ENCODE measurements at regions not wholly inside any gene's neighbourhood (a gene's known extent, or its start where the extent isn't known, plus 50 kb on each side); places are given as distances from the start of the nearest gene placed in this dataset.

DNA sequence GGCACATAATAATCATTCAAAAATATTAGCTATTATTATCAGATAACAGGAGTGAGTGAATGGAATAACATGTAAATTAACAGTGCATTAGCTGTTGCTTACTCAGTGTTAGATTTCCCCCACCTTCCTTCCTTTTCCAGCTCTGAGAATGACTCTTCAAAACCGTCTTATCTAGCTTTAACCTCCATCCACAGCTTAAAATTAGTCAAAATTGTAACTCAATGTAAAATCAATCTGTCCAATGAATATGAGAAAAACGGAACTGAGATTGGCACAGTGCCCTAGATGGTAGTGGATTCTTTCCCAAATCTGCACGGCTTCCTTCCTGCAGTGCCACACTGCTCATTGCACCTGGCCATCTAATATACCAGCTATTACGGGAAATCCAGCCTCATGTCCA lies 156.8 kb upstream of the BDNF start:
- no peak for DNase-seq

DNA sequence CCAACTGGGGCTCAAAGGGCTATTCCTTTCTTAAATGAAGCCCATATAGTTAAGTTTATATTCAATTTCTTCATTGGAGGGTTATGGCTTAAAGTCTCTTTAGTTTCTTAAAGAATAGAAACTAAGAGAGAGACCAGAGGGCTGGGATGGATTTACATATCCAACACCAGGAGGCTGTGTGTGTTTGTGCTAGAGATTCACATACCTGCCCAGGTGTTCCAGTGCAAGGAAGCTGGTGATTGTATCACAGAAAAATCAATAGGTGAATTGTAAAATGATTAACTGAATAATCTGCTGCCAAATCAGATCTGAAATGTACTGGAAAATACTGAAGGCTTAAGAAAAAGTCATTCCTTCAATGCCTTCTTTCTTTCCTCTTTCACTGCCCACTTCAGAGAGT lies 148.2 kb upstream of the BDNF start:
- DNase-seq = no peak

DNA sequence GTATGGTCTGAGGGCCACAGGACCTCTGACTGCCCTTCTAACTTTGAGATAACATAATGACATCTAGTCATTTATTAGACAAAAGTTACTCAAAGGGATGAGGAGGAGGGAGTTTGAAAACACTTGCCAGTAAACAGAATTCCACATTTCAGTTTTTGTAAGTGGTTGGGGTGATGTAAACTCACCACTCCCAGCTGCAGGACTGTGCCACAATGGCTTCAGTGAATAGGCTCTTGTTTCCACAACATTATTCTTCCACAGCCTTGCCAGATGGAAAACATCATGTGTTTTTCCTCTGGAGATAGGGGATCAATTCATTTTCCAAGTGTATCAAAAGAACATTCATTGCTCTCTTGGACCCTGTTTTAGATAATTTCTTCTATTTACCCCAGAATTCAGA lies 147.2 kb upstream of the BDNF start:
- no peak for DNase-seq

GRCh38 chr11:27842290-27842689 lies 142.0 kb upstream of the BDNF start:
- no peak for DNase-seq

DNA sequence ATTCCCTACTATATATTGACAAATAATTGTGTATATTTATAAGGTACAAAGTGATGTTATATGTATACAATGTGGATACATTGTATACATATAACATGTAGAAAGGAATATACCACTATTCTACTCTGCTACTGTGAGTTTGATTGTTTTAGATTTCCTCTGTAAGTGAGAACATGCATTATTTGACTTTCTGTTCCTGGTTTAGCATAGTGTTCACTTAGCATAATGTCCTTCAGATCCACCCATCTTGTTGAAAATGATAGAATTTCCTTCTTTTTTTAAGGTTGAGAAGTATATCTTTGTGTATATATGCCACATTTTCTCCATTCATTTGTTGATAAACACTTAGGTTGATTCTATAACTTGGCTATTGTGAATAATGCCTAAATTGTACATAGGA lies 140.8 kb upstream of the BDNF start:
- no peak for DNase-seq

DNA sequence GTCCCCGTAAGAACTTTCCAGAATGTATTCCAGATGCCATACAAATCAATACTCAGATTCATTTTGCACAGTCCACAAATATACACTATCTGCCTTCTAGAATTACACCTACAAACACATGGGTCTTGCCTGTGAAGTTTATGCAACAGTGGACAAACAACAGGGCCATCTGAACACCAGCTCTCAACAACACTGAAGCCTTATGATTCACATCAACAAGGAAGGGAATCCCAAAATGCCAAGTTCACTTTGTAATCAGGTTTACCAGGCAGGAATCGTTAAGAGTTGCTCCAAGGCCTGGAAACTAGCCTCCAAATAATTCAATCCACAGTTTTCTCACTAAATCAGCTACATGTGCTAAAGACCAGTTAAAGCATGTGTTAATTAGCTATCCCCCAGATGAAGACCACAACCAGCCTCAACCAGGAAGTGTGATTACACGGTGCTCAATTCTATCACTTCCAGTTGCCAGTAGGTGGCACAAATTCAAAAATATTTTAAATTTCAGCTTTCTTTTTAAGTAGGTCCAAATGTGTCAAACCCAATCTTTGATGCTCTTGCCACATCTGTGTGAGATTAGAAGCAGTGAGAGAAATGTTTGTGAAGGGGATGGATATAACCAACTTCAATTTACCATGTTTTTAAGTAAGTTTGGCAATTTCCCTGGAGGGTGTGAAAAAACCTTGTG lies 139.1 kb upstream of the BDNF start:
- peak; percentile 52 for DNase-seq

DNA sequence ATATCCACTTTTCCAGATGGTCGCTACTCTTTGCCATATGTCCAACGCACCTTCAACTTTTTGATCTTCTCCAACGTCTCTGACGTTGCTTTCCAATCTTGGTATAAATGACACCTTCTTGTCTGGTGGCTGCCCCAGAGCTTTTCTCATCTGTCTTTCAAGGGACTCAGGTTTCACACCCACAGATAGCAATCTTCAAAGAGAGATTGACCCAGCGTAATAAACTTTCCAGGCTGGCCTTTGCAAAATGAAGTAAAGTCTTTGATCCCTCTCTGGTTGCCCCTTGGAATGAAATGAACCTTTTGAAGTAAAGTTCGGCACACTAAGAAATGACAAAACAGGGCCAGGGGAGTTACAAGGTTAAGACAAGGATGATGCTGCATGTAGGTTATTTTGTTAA lies 138.4 kb upstream of the BDNF start:
- no peak for DNase-seq

- DNase-seq = no peak
Observed at GRCh38 chr11:27837895-27838563, 137.8 kb upstream of the BDNF start.

DNA sequence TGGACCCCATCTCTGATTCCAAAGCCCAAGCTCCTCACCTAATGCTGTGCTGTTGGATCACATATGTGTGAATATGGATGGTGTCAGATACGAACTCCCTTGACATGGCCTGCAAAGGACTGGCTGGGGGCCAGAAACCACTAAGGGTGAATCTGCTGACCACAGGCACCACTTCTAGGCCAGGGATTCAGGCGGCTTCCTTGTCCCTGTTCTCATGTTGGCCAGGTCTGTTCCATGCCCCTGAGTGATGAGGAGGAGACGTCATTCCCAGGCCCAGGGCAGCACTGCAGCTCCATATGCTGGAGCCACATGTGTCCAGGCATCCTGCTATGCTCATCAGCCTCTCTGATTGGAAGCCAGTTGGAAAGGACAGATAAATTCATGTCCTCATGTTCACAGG lies 130.0 kb upstream of the BDNF start:
- no peak for DNase-seq

- DNase-seq = no peak
Observed at GRCh38 chr11:27820249-27820648, 120.0 kb upstream of the BDNF start.

- no peak for DNase-seq
Observed at GRCh38 chr11:27816197-27816596, 115.9 kb upstream of the BDNF start.

DNA sequence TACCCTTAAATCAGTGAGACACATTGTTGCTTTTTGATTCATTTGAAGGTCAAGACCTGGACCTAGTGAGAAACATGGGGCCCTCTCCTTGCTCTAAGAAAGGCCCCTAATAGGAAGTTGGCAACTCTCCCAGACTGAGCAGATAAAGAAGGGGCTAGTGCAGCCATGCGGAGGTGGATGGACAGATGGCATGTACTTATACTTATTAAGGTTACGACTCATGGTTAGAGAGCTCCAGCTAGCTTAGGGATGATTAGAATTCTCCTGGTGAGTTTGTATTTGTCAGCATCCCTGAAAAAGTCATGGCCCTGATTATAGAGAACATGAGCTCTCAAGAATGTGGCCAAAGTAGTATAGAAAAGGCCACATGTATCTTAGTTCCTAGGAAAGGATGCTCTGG lies 112.1 kb upstream of the BDNF start:
- DNase-seq = no peak

GRCh38 chr11:27807596-27807995 lies 107.3 kb upstream of the BDNF start:
- DNase-seq = no peak

- no peak for DNase-seq
Observed at GRCh38 chr11:27806122-27806521, 105.9 kb upstream of the BDNF start.

DNA sequence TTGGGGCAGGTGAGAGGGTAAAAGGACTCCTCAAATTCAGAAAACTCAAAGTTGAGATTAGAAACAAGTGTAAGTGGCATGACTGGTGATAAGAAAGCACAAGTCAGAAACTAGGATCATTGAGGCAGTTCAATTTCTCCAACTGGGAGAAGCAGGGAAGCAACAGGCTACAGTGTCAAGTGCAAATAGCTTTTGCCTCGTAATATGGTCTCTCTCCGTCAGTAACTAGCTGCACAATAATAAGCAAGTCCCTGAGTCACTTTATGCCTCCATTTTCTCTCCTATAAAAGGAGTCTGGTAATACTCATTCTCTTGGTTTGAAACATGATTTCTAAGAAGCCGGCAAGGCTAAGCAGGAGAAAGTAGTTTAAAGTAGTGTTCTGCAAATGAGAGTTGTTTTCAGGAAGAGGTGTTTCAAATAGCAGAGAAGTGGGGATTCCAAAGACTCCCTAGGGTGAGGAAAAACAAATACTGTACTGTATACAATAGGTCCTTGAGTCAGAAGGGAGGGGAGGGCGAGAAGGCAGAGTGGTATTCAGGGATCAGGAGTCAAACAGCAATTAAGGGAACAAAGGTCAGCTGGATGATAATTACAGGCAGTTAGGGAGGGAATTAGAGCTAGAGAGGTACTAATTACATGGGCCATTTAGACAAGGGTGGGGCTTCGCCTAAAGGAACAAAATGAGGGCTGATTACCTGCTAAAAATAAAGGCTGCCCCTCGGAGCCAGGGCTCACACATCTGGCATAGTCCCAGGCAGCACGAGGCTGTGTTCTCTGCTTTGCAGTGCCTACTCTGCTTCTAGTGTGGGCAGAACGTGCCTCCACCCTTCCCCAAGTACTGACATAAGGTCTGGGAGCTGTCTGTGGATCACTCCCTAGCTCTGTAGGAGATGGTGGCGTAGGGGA lies 96.0 kb upstream of the BDNF start:
- DNase-seq = no peak

- no peak for DNase-seq
Observed at GRCh38 chr11:27786864-27787263, 86.6 kb upstream of the BDNF start.

DNA sequence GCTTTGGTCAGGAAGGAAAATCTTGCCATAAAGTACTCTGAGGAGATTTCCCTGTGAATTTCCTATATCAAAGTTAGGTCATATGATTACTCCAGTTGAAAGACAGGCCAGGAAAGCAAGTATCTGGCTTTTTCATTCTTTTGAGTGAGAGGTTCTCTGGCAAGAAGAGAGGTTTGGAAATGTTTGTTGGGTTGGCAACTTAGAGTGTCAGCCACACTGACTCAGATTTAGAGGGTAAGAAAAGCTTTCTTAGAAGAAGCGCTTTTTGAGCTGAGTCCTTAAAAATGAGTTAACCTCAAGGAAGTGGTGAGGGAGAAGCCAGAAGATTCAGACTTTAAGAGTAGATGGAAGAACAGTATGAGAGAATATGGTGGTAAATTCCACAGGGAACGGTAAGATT lies 86.1 kb upstream of the BDNF start:
- DNase-seq = no peak

DNA sequence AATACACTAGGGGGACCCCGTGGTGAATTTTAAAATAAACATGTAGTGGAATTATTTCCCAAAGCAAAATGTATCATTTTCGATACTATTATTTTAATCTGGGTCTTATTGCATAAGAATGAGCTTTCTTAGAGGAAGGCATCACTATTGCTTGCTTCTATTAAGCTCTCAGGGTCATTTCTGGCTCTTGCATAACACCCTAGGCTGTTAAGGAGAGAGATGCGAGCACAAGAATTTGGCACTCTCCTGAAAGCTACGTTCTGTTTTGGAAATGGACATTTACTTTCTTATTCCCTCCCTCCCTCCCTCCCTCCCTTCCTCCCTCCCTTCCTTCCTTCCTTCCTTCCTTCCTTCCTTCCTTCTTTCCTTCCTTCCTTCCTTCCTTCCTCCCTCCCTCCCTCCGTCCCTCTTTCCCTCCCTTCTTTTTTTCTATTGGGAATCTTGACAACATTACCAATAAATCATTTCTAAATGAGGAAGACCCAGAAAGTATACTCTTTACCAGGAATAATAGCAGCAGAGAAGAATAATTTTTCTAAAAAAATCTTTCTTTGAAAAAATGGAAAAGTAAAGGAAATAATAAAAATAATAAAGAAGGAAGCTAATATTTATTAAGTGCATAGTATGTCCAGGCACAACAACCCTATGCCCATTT lies 83.6 kb upstream of the BDNF start:
- no peak for DNase-seq

GRCh38 chr11:27777033-27777432 lies 76.8 kb upstream of the BDNF start:
- no peak for DNase-seq

GRCh38 chr11:27773884-27774283 lies 73.6 kb upstream of the BDNF start:
- DNase-seq = no peak

DNA sequence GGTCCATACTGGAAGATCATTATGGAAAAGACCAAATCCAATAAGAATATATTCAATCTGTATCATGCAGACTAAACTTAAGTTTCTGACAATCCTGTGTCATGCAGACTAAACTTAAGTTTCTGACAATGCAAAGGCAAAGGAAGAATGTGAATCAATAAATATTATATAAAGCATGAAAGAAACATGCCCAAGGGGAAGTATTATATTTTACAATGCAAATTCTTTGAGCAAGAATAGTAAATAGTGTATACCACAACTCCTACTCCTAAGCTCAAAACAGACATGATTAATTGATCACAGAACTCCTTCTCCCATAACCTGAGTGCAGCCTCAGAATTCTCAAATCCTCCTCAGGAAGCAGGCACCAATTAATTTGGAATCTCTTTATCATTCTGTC lies 71.3 kb upstream of the BDNF start:
- DNase-seq = no peak

DNA sequence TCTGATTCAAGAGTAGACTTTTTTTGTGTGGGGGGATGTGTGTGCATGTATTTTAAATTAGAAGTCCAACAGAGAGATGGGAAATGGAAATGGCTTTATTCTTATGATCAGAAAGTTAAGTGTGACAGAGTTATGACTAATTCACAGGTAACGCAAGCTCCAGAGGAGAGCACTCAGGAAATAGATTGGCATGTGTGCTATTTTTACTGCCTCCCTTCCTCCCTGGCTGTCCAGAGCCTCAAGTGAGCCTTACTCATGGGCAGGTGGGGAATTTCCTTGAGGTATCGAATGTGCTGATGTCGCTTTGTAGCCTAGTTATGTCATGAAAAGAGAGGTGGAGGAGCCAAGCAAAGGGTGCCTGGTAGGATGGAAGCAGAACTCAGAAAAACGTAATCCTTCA lies 70.3 kb upstream of the BDNF start:
- DNase-seq = no peak

- no peak for DNase-seq
Observed at GRCh38 chr11:27763736-27764135, 63.5 kb upstream of the BDNF start.
